Glutamatergic neuron (in vitro differentiated cells): ENCODE measurements at regions not wholly inside any gene's neighbourhood (a gene's known extent, or its start where the extent isn't known, plus 50 kb on each side); places are given as distances from the start of the nearest gene placed in this dataset.
A peak's percentile ranks its signal among the peaks of the same experiment; 100 is the strongest.

Experiments
- DNase-seq: peaks from one replicate; pipeline ENCODE4 v3.0.0; 2022
- H3K27ac Mint-ChIP-seq: one replicate; pipeline ENCODE4 v1.8.0; 2020; ENCODE audit warnings: mild to moderate bottlenecking, mixed read lengths, inconsistent platforms; ENCODE audit not compliant: unreplicated experiment
- H3K27me3 Mint-ChIP-seq: one replicate; pipeline ENCODE4 v1.8.0; 2020; ENCODE audit warnings: mild to moderate bottlenecking, moderate library complexity, mixed read lengths, inconsistent platforms; ENCODE audit not compliant: unreplicated experiment
- H3K36me3 Mint-ChIP-seq: one replicate; pipeline ENCODE4 v1.8.0; 2020; ENCODE audit warnings: mild to moderate bottlenecking, mixed read lengths, inconsistent platforms; ENCODE audit not compliant: unreplicated experiment
- H3K4me1 Mint-ChIP-seq: one replicate; pipeline ENCODE4 v1.8.0; 2020; ENCODE audit warnings: mild to moderate bottlenecking, low read depth, mixed read lengths, inconsistent platforms; ENCODE audit not compliant: unreplicated experiment
- H3K4me3 Mint-ChIP-seq: one replicate; pipeline ENCODE4 v1.8.0; 2020; ENCODE audit warnings: mild to moderate bottlenecking, mixed read lengths, inconsistent platforms; ENCODE audit not compliant: unreplicated experiment
- H3K9me3 Mint-ChIP-seq: one replicate; pipeline ENCODE4 v1.8.0; 2020; ENCODE audit warnings: mild to moderate bottlenecking, moderate library complexity, mixed read lengths, inconsistent platforms; ENCODE audit not compliant: unreplicated experiment
- TF ChIP-seq, protein P1 (sequence below): fragments of 200-600 bp; sonication (generic); IDR thresholded peaks from one replicate; pipeline ENCODE4 v1.5.0; 2021; ENCODE audit not compliant: partially characterized antibody, unreplicated experiment

DNA sequence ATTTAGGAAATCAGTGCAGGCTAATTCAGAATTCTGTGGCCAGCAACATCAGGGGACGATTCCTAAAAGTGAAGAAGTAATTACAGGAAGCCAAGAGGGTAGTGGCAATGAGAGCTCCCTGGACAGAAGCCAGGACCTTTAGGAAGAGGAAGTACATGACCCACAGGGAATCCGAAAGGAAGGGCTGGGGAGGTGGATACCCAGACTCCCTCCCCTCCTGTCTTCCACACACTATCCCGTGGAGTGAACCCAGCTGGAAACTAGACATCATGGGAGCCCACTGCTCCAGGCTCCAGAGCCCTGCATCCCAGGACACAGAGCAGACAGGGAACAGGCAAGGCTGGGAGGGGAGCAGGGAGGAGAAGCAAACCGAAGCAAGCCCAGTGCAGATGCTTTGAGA is 83.0 kb downstream of the SNX5 start:
- TF ChIP-seq, protein P1, sequence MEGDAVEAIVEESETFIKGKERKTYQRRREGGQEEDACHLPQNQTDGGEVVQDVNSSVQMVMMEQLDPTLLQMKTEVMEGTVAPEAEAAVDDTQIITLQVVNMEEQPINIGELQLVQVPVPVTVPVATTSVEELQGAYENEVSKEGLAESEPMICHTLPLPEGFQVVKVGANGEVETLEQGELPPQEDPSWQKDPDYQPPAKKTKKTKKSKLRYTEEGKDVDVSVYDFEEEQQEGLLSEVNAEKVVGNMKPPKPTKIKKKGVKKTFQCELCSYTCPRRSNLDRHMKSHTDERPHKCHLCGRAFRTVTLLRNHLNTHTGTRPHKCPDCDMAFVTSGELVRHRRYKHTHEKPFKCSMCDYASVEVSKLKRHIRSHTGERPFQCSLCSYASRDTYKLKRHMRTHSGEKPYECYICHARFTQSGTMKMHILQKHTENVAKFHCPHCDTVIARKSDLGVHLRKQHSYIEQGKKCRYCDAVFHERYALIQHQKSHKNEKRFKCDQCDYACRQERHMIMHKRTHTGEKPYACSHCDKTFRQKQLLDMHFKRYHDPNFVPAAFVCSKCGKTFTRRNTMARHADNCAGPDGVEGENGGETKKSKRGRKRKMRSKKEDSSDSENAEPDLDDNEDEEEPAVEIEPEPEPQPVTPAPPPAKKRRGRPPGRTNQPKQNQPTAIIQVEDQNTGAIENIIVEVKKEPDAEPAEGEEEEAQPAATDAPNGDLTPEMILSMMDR = no peak
- H3K9me3 Mint-ChIP-seq = peaks cover 5% of the 10 kb centered on the region
- no peak overlapping the region for H3K4me3 Mint-ChIP-seq
- peaks cover 12% of the 10 kb centered on the region for H3K4me1 Mint-ChIP-seq
- no peak for DNase-seq
- peaks cover 7% of the 10 kb centered on the region for H3K27me3 Mint-ChIP-seq
- no peak overlapping the region for H3K27ac Mint-ChIP-seq
- H3K36me3 Mint-ChIP-seq = peaks cover 21% of the 10 kb centered on the region

- DNase-seq = no peak
- TF ChIP-seq, protein P1 = no peak
- Mint-ChIP-seq H3K27ac (no peak overlapping the region), H3K36me3 (peaks cover 17% of the 10 kb centered on the region), H3K27me3 (peaks cover 7% of the 10 kb centered on the region), H3K4me1 (peaks cover 12% of the 10 kb centered on the region), H3K9me3 (peaks cover 4% of the 10 kb centered on the region), H3K4me3 (no peak overlapping the region)
Observed at GRCh38 chr20:17885076-17885475, 83.5 kb downstream of the SNX5 start.

DNA sequence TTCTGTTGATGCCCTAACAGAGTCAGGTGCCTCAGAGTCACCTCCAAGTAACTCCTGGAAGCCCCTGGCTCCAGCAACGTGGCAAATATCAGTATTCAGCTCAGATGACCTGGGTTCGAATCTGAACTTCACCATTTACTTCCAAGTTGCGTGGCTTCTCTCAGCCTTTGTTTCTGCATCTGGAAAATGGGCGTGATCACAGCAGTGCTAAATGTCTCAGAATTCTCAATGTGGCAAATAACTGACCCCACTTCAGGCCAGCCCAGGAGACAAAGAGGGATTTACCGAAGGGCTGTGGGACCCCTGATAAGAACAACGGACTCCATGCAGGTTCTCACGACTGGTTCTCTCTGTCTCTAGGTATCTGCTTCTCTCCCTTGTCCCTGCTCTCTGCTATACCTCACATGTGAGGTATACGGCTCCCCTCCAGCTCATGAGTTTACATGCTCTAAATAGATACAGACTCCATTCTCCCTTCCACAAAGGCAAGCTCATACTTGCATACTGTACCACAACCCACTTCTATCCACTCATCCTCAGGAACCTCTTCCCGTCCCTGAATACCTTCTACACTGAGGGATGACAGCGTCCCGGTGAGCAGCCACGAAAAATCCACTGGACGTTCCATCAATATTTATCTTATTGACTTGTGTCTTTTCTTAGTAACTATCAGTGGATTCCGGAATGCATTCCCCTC is 84.1 kb downstream of the SNX5 start:
- Mint-ChIP-seq H3K36me3 (peaks cover 11% of the 10 kb centered on the region), H3K9me3 (peaks cover 1% of the 10 kb centered on the region), H3K27ac (no peak overlapping the region), H3K27me3 (peaks cover 7% of the 10 kb centered on the region), H3K4me3 (peak overlapping the region; percentile 45), H3K4me1 (peaks cover 12% of the 10 kb centered on the region)
- TF ChIP-seq, protein P1 = no peak
- no peak for DNase-seq

DNA sequence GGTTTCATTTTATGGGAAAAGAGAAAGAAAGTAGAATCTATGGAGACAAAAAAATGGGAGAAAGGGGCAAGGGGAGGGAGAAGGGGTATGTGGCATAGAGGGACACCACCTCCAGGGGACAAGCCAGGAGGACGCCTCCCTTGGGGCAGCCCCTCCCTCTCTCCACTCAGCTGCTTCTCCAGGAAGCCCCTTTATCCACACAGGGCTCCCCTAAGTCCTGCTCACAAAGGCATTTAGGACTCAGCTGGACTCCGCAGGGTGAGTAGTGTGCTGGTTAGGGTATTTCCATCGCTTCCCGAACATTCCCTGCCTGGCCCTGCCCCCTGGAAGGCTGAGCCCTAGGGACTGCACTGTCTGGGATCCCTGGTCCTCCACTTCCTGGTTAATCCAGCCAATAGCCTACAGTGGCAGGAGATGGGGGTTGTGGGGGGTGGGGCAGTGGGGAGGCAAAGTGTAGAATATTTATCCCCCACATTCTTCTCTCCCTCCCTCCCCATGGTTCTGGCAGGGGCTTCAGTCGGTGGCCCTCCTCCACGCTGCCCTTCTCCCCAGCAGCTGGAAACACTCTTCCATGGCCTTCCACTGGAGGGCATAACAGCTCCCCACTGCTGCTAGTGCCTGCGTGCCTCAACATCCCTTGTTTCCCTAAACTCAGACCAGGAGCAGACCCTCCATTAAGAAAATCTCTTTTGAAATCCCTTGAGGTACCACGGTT is 84.8 kb downstream of the SNX5 start:
- Mint-ChIP-seq H3K4me3 (no peak overlapping the region), H3K9me3 (no peaks in the 10 kb centered on the region), H3K27ac (no peak overlapping the region), H3K4me1 (peaks cover 17% of the 10 kb centered on the region), H3K36me3 (peaks cover 7% of the 10 kb centered on the region), H3K27me3 (peaks cover 5% of the 10 kb centered on the region)
- no peak for DNase-seq
- TF ChIP-seq, protein P1 = no peak
